ENCODE measurements at regions not wholly inside any gene's neighbourhood (a gene's known extent, or its start where the extent isn't known, plus 50 kb on each side); places are given as distances from the start of the nearest gene placed in this dataset.

GRCh38 chr4:96521046-96521536 lies 681.2 kb downstream of the PDHA2 start:
- TF ChIP-seq CTCF (IDR thresholded peaks at IDR 0.05; ENCODE audit: low read depth, low read length, poor library complexity, severe bottlenecking) (no peak), EZH2phosphoT487 (IDR thresholded peaks at IDR 0.05; ENCODE audit: borderline replicate concordance, low read length) (no peak)
- no peak overlapping the region for H3K4me2 ChIP-seq (ENCODE audit: low read length)
- H3K27ac ChIP-seq (ENCODE audit: low read depth, low read length): no peak overlapping the region
- H4K20me1 ChIP-seq (ENCODE audit: control insufficient read depth, insufficient read depth, low read depth, low read length): no peaks in the 10 kb centered on the region
- no peaks in the 10 kb centered on the region for H3K9me2 ChIP-seq (replicated peaks; ENCODE audit: control insufficient read depth, low read length)
- no peaks in the 10 kb centered on the region for H3F3A ChIP-seq (ENCODE audit: control insufficient read depth, insufficient read depth)
- no peak overlapping the region for H3K4me3 ChIP-seq (ENCODE audit: low read length)
- H3K9me3 ChIP-seq (ENCODE audit: control insufficient read depth, insufficient read depth, low read length): no peaks in the 10 kb centered on the region; the same call in 1 of the 2 replicates
- H3K4me1 ChIP-seq (ENCODE audit: control insufficient read depth, low read length): no peaks in the 10 kb centered on the region
- H3K79me2 ChIP-seq (ENCODE audit: control insufficient read depth, low read length): no peaks in the 10 kb centered on the region
- H3K27me3 ChIP-seq (ENCODE audit: control insufficient read depth, low read length): no peaks in the 10 kb centered on the region
- no peaks in the 10 kb centered on the region for H3K36me3 ChIP-seq (ENCODE audit: control insufficient read depth, low read length)

GRCh38 chr4:96523611-96524010 lies 683.7 kb downstream of the PDHA2 start:
- Histone ChIP-seq H3K27me3 (ENCODE audit: control insufficient read depth, low read length) (no peaks in the 10 kb centered on the region), H4K20me1 (ENCODE audit: control insufficient read depth, insufficient read depth, low read depth, low read length) (no peaks in the 10 kb centered on the region), H3K4me1 (ENCODE audit: control insufficient read depth, low read length) (no peaks in the 10 kb centered on the region), H3K36me3 (ENCODE audit: control insufficient read depth, low read length) (no peaks in the 10 kb centered on the region), H3K27ac (ENCODE audit: low read depth, low read length) (no peak overlapping the region), H3F3A (ENCODE audit: control insufficient read depth, insufficient read depth) (no peaks in the 10 kb centered on the region), H3K9me2 (replicated peaks; ENCODE audit: control insufficient read depth, low read length) (no peaks in the 10 kb centered on the region), H3K79me2 (ENCODE audit: control insufficient read depth, low read length) (no peaks in the 10 kb centered on the region), H3K9me3 (ENCODE audit: control insufficient read depth, insufficient read depth, low read length) (no peaks in the 10 kb centered on the region; the same call in 1 of the 2 replicates), H3K4me3 (ENCODE audit: low read length) (no peak overlapping the region), H3K4me2 (ENCODE audit: low read length) (no peak overlapping the region)
- no peak for TF ChIP-seq CTCF (IDR thresholded peaks at IDR 0.05; ENCODE audit: low read depth, low read length, poor library complexity, severe bottlenecking)
- no peak for TF ChIP-seq EZH2phosphoT487 (IDR thresholded peaks at IDR 0.05; ENCODE audit: borderline replicate concordance, low read length)

GRCh38 chr4:96524311-96524875 lies 684.5 kb downstream of the PDHA2 start:
- Histone ChIP-seq H4K20me1 (ENCODE audit: control insufficient read depth, insufficient read depth, low read depth, low read length) (no peaks in the 10 kb centered on the region), H3K79me2 (ENCODE audit: control insufficient read depth, low read length) (no peaks in the 10 kb centered on the region), H3K4me1 (ENCODE audit: control insufficient read depth, low read length) (no peaks in the 10 kb centered on the region), H3K4me2 (ENCODE audit: low read length) (no peak overlapping the region), H3K36me3 (ENCODE audit: control insufficient read depth, low read length) (no peaks in the 10 kb centered on the region), H3F3A (ENCODE audit: control insufficient read depth, insufficient read depth) (no peaks in the 10 kb centered on the region), H3K4me3 (ENCODE audit: low read length) (no peak overlapping the region), H3K27ac (ENCODE audit: low read depth, low read length) (no peak overlapping the region), H3K9me2 (replicated peaks; ENCODE audit: control insufficient read depth, low read length) (no peaks in the 10 kb centered on the region), H3K27me3 (ENCODE audit: control insufficient read depth, low read length) (no peaks in the 10 kb centered on the region), H3K9me3 (ENCODE audit: control insufficient read depth, insufficient read depth, low read length) (no peaks in the 10 kb centered on the region; the same call in 1 of the 2 replicates)
- TF ChIP-seq EZH2phosphoT487 (IDR thresholded peaks at IDR 0.05; ENCODE audit: borderline replicate concordance, low read length) (no peak), CTCF (IDR thresholded peaks at IDR 0.05; ENCODE audit: low read depth, low read length, poor library complexity, severe bottlenecking) (no peak)

Measured in DOHH2 (cell line).